HG03108 (cell line): ENCODE measurements at regions not wholly inside any gene's neighbourhood (a gene's known extent, or its start where the extent isn't known, plus 50 kb on each side); places are given as distances from the start of the nearest gene placed in this dataset.

Source experiments
- ATAC-seq: cut with Tn5 transposase; IDR thresholded peaks from one replicate; pipeline ENCODE4 v1.9.1; 2021; ENCODE audit warnings: moderate library complexity; ENCODE audit not compliant: unreplicated experiment

DNA sequence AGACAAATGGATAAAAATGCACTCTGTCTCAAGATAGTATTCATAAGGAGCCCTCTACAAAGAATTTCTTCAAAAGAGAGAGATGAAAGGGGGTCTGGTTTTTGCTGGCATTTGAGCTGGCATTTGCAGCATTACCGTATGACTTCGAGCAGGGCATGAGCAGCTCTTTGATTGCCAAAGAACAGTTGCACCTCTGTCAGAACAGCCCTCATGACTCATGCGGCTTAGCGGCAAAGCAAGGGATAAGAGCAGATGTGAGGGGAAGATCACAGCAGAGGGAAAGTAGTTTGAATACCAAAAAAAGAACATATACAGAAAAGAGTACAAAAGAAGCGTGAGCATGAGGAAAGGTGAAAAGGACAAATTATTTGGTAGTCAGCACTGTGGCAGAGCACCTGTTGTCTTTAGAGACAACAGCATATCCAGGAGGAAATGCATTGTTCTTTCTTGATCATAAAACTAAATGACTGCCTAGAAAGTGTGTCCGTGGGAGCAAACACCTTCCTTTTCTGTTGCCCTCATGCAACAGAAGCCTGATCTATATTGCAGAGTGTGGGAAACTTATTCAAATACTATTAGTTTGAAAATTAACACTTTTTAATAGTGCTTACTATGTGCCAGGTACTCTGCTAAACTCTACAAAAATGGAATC lies 80.5 kb upstream of the SLC24A5 start:
- ATAC-seq: no peak

DNA sequence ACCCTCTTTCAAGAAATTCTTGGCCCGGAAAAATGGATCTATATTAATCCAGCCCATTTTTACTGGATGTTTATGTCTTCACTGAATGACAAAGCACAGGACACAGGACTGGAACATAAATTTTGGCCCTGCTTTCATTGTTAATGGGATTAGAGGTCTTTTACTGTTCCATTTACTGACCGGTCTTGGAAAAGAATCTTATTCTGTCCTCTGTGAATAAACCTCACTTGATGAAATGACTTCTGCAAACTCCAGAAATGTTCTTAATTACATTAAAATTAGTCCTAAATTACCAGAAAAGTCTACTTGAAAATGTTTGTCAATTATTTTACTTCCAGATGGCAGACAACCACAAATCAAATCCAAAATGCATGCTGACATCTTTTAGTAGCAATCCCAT lies 79.3 kb upstream of the SLC24A5 start:
- ATAC-seq: no peak

DNA sequence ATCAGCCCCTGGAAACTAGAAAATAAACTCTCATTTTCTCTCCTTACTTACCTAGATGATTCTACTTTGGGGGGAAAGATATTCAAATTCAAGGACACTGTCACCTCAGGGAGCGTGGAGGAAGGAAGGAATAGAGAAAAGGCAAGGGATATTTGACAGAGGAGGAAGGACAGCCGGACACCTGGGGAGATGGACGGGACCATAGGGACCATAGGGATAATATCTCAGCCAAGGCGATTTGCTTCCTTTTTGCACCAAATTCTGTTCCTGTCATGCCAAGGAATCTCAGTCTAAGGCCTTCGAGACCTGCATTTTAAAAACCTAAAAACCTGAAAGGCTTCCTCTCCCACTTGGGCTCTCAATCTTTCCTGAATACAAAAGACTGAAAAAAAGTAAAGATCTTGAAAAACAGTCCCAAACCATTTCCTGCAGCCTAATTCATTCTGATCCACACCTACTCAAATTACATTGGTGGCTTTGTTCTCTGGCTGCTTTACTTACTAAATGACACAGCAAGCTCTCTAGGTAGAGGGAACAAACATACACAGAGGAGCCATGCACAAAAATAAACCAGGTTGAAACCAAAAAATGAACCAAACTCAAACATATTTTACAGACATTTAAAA lies 73.9 kb upstream of the SLC24A5 start:
- no peak for ATAC-seq

DNA sequence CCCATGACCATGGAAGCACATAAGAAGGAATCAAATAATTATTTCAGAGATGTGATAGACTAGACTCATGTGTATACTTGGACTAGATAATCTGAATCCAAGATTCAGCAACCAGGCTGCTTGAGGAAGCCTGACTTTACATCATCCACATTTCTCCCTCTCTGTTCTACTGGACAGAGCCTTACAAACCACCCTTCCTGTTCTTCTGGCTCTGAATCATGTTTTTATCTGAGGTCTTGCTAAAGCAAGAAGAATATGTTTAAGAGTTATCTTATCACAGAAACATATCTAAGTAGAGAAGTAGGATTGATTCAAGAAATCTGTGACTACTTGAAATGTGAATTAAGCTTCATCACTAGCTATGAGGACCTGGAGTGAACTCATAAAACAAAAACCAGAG lies 71.1 kb upstream of the SLC24A5 start:
- ATAC-seq: no peak

DNA sequence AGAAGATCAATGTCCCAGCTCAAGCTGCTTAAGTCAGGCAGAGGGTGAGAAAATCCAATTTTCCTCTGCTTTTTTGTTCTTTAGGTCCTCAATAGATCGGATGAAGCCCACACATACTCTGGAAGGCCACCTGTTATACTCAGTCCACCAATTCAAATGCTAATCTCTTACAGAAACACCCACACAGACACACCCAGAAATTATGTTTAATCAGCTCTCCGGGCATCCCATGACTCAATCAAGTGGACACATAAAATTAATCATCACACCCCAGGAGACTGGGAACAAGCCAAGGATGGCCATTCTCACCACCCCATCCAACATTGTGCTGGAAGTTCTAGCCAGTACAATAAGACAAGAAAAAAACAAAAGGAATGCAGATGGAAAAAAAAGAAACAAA lies 67.8 kb upstream of the SLC24A5 start:
- ATAC-seq: no peak

DNA sequence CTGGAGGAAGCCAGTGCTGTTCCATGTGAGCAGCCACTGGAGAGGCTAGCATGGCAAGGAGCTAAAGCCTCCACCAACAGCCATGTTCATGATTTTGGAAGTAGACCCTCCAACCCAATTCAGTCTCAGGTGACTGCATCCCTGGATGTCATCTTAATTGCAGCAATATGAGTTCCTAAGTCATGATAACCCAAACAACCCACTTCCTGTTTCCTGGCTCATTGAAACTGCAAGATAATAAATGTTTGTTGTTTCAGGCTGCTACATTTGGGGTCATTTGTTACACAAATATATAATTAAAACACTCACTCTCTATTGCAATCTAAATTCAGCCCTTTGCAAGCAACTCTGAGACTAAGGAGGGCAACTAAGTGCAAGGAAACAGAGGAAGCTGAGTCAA lies 62.4 kb upstream of the SLC24A5 start:
- no peak for ATAC-seq

DNA sequence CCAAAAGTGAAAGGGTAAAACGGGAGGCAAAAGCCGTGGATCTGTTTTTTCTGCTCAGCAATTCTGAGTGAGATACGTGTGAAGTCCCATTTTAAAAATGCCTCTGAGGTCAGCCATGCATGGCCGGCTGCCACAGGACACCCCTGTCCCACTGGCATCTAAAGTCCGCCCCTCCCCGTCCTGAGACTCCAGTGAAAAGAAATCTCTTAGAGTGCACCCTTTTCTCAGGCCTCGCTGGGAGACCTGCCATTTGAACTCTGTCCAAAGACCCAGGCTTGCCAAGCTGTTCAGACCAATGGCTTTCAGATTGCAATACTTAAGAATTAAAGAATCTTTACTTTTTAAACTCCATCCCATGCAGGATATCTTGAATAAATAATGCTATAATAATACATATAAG lies 61.0 kb upstream of the SLC24A5 start:
- no peak for ATAC-seq

DNA sequence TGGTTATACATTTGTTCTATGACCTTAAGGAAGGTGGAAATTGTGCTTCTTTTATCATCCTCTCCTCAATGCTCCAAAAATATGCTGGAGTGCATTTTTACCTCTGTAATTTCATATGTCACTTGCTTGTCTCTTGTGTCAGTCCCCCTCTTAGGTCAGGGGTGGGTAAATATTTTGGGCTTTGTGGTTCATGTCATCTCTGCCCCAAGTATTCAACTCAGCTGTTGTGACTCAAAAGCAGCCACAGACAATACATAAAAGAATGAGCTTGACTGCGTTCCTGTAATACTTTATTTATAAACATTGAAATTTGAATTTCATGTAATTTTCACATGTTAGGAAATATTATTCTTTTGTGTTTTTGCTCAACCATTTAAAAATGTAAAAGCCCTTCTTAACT lies 60.4 kb upstream of the SLC24A5 start:
- ATAC-seq: no peak

DNA sequence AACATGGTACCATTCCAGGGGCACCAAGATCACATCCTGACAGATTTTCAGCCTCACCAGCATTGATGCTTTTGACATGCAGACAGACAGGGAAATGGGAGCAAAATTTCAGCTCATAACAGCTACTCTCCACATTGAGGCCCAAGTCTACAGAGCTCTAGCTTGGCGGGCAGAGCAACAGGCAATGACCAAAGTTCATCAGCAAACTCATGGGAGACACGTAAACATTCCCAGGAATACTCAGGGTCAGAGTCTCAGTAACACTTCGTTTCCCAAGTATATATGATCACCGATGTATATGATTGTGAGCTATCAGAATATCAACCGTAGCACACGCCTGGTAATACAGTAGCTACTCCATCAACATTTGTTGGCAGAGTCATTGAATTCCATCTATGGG lies 59.2 kb upstream of the SLC24A5 start:
- no peak for ATAC-seq

DNA sequence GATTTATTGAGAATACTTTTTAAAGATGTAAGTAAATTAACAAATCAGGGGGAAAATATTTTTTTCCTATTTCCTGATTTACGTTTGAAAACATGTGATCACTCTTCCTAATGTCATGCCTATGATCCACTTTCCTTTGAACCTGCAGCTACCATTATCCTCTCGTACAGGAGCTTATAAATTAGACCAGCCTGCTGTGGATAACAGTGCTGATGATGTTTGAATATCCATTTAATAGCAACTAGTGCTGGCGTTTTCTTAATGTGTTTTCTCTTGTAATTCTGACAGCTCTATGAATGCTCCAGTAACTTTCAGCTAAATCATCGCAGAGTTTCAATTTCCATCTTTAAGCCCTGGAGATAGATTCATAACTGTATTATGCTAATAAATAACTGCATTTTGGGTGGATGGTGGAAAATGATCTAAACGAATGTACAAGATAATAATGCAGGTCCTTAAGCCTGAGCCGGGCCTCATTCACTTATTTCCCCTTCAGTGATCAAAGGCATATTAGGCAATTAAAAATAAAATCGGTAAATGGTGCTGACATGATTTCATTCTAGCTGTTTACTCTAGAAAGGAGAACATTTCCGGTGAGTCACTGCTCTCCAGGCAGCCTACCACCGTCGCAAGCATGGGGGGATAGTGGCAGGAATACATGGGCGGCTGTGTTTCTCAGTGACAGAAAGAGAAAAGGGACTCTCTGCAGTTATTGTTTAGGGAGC lies 58.5 kb upstream of the SLC24A5 start:
- ATAC-seq: no peak

DNA sequence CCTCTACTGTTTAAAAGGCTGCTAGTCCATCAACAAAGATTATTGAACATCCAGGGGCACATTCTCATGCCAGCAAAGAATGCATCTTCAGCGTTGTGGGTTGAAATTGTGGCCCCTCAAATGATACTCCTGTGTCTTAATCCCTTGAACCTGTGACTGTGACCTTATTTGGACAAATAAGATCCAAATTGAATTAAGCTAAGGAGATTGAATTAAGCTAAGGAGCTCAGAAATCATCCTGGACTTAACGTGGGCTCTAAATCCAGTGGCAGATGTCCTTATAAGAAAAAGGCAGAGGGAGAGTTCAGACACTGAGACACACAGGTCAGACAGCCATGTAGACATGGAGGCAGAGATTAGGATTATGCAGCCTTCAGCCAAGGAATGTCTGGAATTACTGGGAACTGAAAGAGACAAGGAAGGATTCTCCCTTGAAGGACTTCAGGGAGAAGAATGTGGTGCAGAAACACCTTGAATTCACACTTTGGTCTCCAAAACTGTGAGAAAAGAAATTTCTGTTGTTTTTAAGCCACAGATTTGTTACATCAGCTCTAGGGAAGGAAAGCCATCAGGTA lies 57.3 kb upstream of the SLC24A5 start:
- no peak for ATAC-seq

DNA sequence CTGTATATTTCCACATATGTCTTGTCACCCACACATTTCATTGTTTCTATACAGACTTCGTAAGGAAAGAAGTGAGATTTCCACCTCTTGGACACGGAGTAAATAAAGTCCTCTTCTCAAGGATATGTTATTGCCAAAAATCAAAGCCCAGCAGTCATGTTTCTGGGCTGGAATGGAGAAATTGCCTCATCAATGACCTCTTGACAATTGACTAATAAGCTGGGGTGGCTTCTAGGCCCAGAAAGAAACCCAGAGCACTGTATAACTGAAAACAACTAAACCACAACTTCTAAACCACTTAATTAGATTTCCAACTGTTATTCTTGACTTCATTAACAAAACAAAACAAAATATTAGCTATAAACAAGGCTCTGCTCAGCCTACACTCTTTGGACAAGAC lies 56.4 kb upstream of the SLC24A5 start:
- ATAC-seq: no peak

DNA sequence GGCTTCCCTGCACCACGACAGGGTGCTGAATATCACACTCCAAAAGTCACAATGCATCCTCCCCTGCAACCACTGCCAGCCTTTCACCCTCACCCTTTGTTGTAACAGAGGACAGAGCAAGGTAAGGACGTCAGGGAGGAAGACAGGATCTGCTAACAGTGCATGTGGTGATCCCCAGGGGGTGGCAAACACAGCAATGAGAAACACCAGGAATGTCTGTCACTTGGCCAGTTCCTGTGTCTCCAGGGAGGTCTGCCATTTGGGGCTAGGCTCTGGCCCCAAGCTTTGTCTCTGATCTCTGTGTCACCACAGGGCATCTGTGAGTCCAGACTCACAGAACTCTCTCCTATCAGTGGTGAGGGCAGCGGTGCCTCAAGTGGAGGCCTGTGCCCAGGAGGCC lies 54.3 kb upstream of the SLC24A5 start:
- no peak for ATAC-seq
